K562 (cell line): ENCODE measurements at regions not wholly inside any gene's neighbourhood (a gene's known extent, or its start where the extent isn't known, plus 50 kb on each side); places are given as distances from the start of the nearest gene placed in this dataset.

Experiments used
- ATAC-seq: fragments of 200-7000 bp; cut with Tn5 transposase; 3 replicates; pipeline ENCODE4 v1.9.1; 2020; ENCODE audit warnings: moderate library complexity
- BruUV-seq: library from RNA; stranded (reverse); fragments of 400-500 nt; replicated peaks from 2 replicates; lab custom pipeline; 2021; lab: Mats Ljungman, UMichigan
- CTCF ChIA-PET: fragments of 300-600 bp; formaldehyde crosslinking; extraction: SDS; loops from one replicate; lab custom pipeline; 2021; ENCODE audit warnings: low intra/inter-chr PET ratio; lab: Yijun Ruan, JAX
- POLR2A ChIA-PET: fragments of 300-600, 350-650 bp; sonication (Branson Sonifier 250); formaldehyde crosslinking; extraction: SDS; loops from one replicate; lab custom pipeline; 2021; ENCODE audit warnings: antibody characterized with exemption, inconsistent platforms; lab: Yijun Ruan, JAX
- DNase-seq, 4 experiments: peaks; one replicate each; pipeline versions ENCODE4 v3.0.0 to v3.0.0-alpha.2; 2011 to 2018; ENCODE audit warnings: low spot score in 3 of 4, mixed read lengths in 3 of 4; ENCODE audit errors: extremely low read depth in 1 of 4
- FAIRE-seq: peaks from 2 replicates; lab custom pipeline; 2011; peaks lifted over from hg19 to GRCh38; lab: Jason Lieb, UNC
- H2AFZ ChIP-seq: 2 replicates; pipeline ENCODE4 v1.6.0; 2011; ENCODE audit warnings: low read depth, low read length, control low read depth, inconsistent platforms
- H3K27ac ChIP-seq: fragments of 200-600 bp; 3 replicates; pipeline ENCODE4 v1.8.0; 2011; ENCODE audit warnings: low read depth, mild to moderate bottlenecking, control low read depth, inconsistent platforms, low read length, moderate library complexity, mixed read lengths; ENCODE audit errors: extremely low read depth
- H3K27me3 ChIP-seq, 2 experiments: fragments of 300-600 bp in 1 of 2; 2 replicates in 1 of 2; 3 replicates in 1 of 2; pipeline versions ENCODE4 v1.6.0 to v1.8.0; 2011; ENCODE audit warnings: inconsistent platforms in 2 of 2, low read length in 2 of 2, mild to moderate bottlenecking in 1 of 2, mixed read lengths in 1 of 2, moderate library complexity in 1 of 2; ENCODE audit not compliant: control insufficient read depth in 2 of 2, insufficient read depth in 2 of 2
- H3K36me3 ChIP-seq: fragments of 300-600 bp; 3 replicates; pipeline ENCODE4 v1.8.0; 2011; ENCODE audit warnings: mild to moderate bottlenecking, low read length, inconsistent platforms; ENCODE audit not compliant: control insufficient read depth, insufficient read depth
- H3K4me1 ChIP-seq, 2 experiments: fragments of 200-600 bp in 1 of 2; replicated peaks in 1 of 2; 2 replicates in 1 of 2; 3 replicates in 1 of 2; pipeline versions ENCODE4 v1.5.1 to v1.8.0; 2011; ENCODE audit warnings: inconsistent platforms in 2 of 2, low read length in 2 of 2, mild to moderate bottlenecking in 1 of 2, mixed read lengths in 1 of 2, moderate library complexity in 1 of 2; ENCODE audit not compliant: control insufficient read depth in 2 of 2, insufficient read depth in 2 of 2
- H3K4me2 ChIP-seq: 2 replicates; pipeline ENCODE4 v1.6.1; 2011; ENCODE audit warnings: low read length, control low read depth, inconsistent platforms, mixed read lengths; ENCODE audit not compliant: insufficient read depth
- H3K4me3 ChIP-seq: fragments of 200-600 bp; sonication (generic), shearing (Covaris generic); 2 replicates; pipeline ENCODE4 v1.5.1; 2016; ENCODE audit warnings: control low read depth, inconsistent platforms
- H3K79me2 ChIP-seq: fragments of 200-600 bp; 3 replicates; pipeline ENCODE4 v1.8.0; 2011; ENCODE audit warnings: low read length, inconsistent platforms; ENCODE audit not compliant: control insufficient read depth, insufficient read depth
- H3K9ac ChIP-seq, 2 experiments: 2 replicates each; pipeline versions ENCODE4 v1.6.0 to v1.6.1; 2011; ENCODE audit warnings: low read depth in 2 of 2, low read length in 2 of 2, control low read depth in 1 of 2, inconsistent platforms in 1 of 2, mild to moderate bottlenecking in 1 of 2, mixed read lengths in 1 of 2; ENCODE audit not compliant: insufficient read depth in 1 of 2
- H3K9me1 ChIP-seq: one replicate; pipeline ENCODE4 v1.6.0; 2011; ENCODE audit warnings: inconsistent platforms, mild to moderate bottlenecking, low read length, moderate library complexity; ENCODE audit not compliant: control insufficient read depth, insufficient read depth
- H3K9me3 ChIP-seq: replicated peaks from 2 replicates; pipeline ENCODE4 v1.5.1; 2011; ENCODE audit warnings: low read depth, low read length, inconsistent platforms; ENCODE audit not compliant: control insufficient read depth, insufficient read depth
- H4K20me1 ChIP-seq: replicated peaks from 2 replicates; pipeline ENCODE4 v1.6.1; 2011; ENCODE audit warnings: low read length, inconsistent platforms, mixed read lengths; ENCODE audit not compliant: control insufficient read depth, insufficient read depth
- ATF2 ChIP-seq: sonication (generic); formaldehyde crosslinking; IDR thresholded peaks from 2 replicates; pipeline ENCODE4 v1.8.1; 2022; ENCODE audit warnings: missing genetic modification reagents
- ELF2 ChIP-seq: fragments of 250-450 bp; sonication (Bioruptor Pico); IDR thresholded peaks from 2 replicates; pipeline ENCODE4 v1.5.0; 2021; ENCODE audit warnings: mild to moderate bottlenecking
- FOXK2 ChIP-seq, 2 experiments: fragments of 450-650 bp; IDR thresholded peaks in 1 of 2; conservative IDR thresholded peaks in 1 of 2; 2 replicates each; pipeline ENCODE4 v1.6.1; 2016; ENCODE audit warnings: low read depth in 2 of 2, mild to moderate bottlenecking in 1 of 2
- KDM1A ChIP-seq, 2 experiments: fragments of 450-650 bp; IDR thresholded peaks; 2 replicates each; pipeline ENCODE4 v1.6.1; 2016; ENCODE audit warnings: mild to moderate bottlenecking in 2 of 2
- MCM3 ChIP-seq: fragments of 450-650 bp; IDR thresholded peaks from 2 replicates; pipeline ENCODE4 v1.6.1; 2016
- PATZ1 ChIP-seq: fragments of 250-450 bp; sonication (Bioruptor Pico); IDR thresholded peaks from 2 replicates; pipeline ENCODE4 v1.5.0; 2020; ENCODE audit warnings: mild to moderate bottlenecking, borderline replicate concordance
- SETDB1 ChIP-seq: IDR thresholded peaks from one replicate; pipeline ENCODE4 v1.6.1; 2012; ENCODE audit warnings: low read length, control low read depth, inconsistent platforms
- TCF3 ChIP-seq: sonication (generic); formaldehyde crosslinking; IDR thresholded peaks from 2 replicates; pipeline ENCODE4 v1.4.0; 2020; ENCODE audit warnings: mild to moderate bottlenecking, missing genetic modification reagents
- ZNF318 ChIP-seq, 2 experiments: fragments of 450-650 bp; IDR thresholded peaks; 2 replicates each; pipeline ENCODE4 v1.6.1; 2016; ENCODE audit warnings: mild to moderate bottlenecking in 2 of 2, borderline replicate concordance in 1 of 2, low read depth in 1 of 2, moderate library complexity in 1 of 2
- ZNF778 ChIP-seq: fragments of 450-650 bp; formaldehyde crosslinking; IDR thresholded peaks from 2 replicates; pipeline ENCODE4 v1.4.0; 2020; ENCODE audit warnings: mild to moderate bottlenecking, moderate library complexity
- WGBS: fragments of 100-300 bp; shearing (Covaris generic); methylation state at CpG from one replicate; pipeline ENCODE4 v1.1.6; 2016; ENCODE audit warnings: low coverage, mixed read lengths; ENCODE audit not compliant: insufficient coverage; ENCODE audit errors: missing lambda C conversion rate; 5-methylcytosine and 5-hydroxymethylcytosine counted together
- in situ Hi-C: fragments of 300-500 bp; cut with MboI; formaldehyde crosslinking; loops from 4 replicates; pipeline ENCODE4 v1.15.0; 2018; ENCODE audit warnings: inconsistent platforms, mixed read lengths
- intact Hi-C: fragments of 100-400 bp; cut with micrococcal nuclease; formaldehyde crosslinking; loops from 2 replicates; pipeline ENCODE4 v1.14.2; 2022

- Histone ChIP-seq H3K27ac (no peak overlapping the region), H3K79me2 (no peaks in the 10 kb centered on the region), H3K4me1 (no peaks in the 10 kb centered on the region), H3K36me3 (no peaks in the 10 kb centered on the region), H3K4me2 (no peak overlapping the region), H3K4me3 (no peak overlapping the region), H3K27me3 (no peaks in the 10 kb centered on the region), H4K20me1 (no peaks in the 10 kb centered on the region), H3K9me3 (no peaks in the 10 kb centered on the region), H3K9me1 (no peaks in the 10 kb centered on the region), H2AFZ (no peak overlapping the region), H3K9ac (no peak overlapping the region)
- DNase-seq (no peak), FAIRE-seq (no peak), ATAC-seq (no peak)
- no TSS peak for BruUV-seq
- in situ Hi-C loops: no loop called here
- intact Hi-C loops: no loop called here
- POLR2A ChIA-PET: no interaction called here
- WGBS: 0% methylated on average over 3 of the region's 3 CpGs
- CTCF ChIA-PET: no interaction called here
- TF ChIP-seq KDM1A (IDR thresholded peaks at IDR 0.05) (no peak), SETDB1 (no peak), ZNF778 (no peak), ELF2 (no peak), ATF2 (no peak), FOXK2 (conservative IDR thresholded peaks at IDR 0.05 in 1 of 2, IDR thresholded peaks at IDR 0.05 in 1 of 2; ENCODE audit: low read depth in 2 of 2) (no peak), ZNF318 (IDR thresholded peaks at IDR 0.05; ENCODE audit: borderline replicate concordance in 1 of 2, low read depth in 1 of 2) (no peak), MCM3 (no peak), TCF3 (CRISPR knock-in tag) (no peak), PATZ1 (CRISPR knock-in tag) (no peak)
These were observed 107.4 kb upstream of the CDH11 start for GRCh38 chr16:65229191-65229662.
